ENCODE measurements at regions not wholly inside any gene's neighbourhood (a gene's known extent, or its start where the extent isn't known, plus 50 kb on each side); places are given as distances from the start of the nearest gene placed in this dataset.
"Not testable (repeated sequence)": the region's sequence is repeated elsewhere in the genome, so short reads cannot be mapped to it uniquely, and the experiment has no call there.

- Mint-ChIP-seq H3K36me3 (ENCODE audit: low read depth) (no peaks in the 10 kb centered on the region), H3K27me3 (ENCODE audit: insufficient read depth) (peaks cover 3% of the 10 kb centered on the region; the same call in 1 of the 2 replicates), H3K27ac (no peak overlapping the region)
Measured at GRCh38 chr9:71306134-71306533, 184.7 kb upstream of the TRPM3 start.

GRCh38 chr9:71303351-71303750, 181.9 kb upstream of the TRPM3 start:
- peak; percentile 29 for DNase-seq
- Mint-ChIP-seq H3K36me3 (ENCODE audit: low read depth) (no peaks in the 10 kb centered on the region), H3K27me3 (ENCODE audit: insufficient read depth) (no peaks in the 10 kb centered on the region), H3K27ac (peak overlapping the region; percentile 80), H3K4me3 (no peak overlapping the region), H3K4me1 (ENCODE audit: low read depth) (peaks cover 19% of the 10 kb centered on the region), H3K9me3 (no peaks in the 10 kb centered on the region)
- TF ChIP-seq CTCF (IDR thresholded peaks at IDR 0.05): no peak

More at GRCh38 chr9:71306134-71306533, 184.7 kb upstream of the TRPM3 start:
- H3K4me1 Mint-ChIP-seq (ENCODE audit: low read depth): peaks cover 25% of the 10 kb centered on the region
- no peak for DNase-seq
- TF ChIP-seq CTCF (IDR thresholded peaks at IDR 0.05): no peak
- no peaks in the 10 kb centered on the region for H3K9me3 Mint-ChIP-seq
- H3K4me3 Mint-ChIP-seq: no peak overlapping the region

DNA sequence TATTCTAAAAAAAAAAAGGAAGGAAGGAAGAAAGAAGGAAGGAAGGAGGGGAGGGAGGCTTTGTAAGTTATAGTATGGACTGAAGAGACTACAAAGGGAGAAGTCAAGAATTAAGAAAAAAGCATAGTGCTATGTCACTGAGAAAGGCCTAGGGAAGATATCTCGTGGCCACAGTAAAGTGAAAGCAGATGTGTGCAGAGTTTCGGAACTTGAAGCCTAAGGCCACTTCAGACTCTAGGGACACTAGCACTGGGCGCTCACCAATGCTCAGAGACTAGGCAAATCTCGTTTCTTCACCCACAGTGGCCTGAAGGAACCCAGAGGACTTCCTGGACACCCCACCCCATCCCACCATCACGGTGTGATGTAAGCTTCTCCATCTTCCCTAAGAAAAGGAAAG, 181.4 kb upstream of the TRPM3 start:
- Mint-ChIP-seq H3K36me3 (ENCODE audit: low read depth) (no peaks in the 10 kb centered on the region), H3K4me3 (peak overlapping the region; percentile 67), H3K27ac (peak overlapping the region; percentile 80), H3K27me3 (ENCODE audit: insufficient read depth) (no peaks in the 10 kb centered on the region), H3K4me1 (ENCODE audit: low read depth) (peaks cover 19% of the 10 kb centered on the region), H3K9me3 (no peaks in the 10 kb centered on the region)
- TF ChIP-seq CTCF (IDR thresholded peaks at IDR 0.05): no peak
- no peak for DNase-seq

DNA sequence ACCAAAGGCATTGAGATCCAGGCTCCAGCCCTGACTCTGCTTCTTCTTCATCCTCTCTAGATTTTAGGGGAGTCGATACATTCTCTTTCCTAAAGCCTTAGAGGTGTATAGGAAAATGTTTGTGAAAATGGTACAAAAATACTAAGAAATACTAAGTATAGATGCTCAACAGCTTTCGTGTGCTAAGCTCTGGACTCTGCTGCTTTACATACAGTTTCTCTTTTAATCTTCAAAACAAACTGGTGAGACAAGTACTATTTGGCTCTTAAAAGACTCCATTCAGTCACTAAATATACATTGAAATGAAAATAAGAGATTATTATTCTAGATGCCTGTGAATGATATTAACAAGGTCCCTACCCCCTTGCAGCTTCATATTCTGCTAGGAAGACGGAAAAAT, 174.5 kb upstream of the TRPM3 start:
- Mint-ChIP-seq H3K27me3 (ENCODE audit: insufficient read depth) (no peaks in the 10 kb centered on the region; the same call in 1 of the 2 replicates), H3K4me1 (ENCODE audit: low read depth) (peaks cover 5% of the 10 kb centered on the region; the same call in 1 of the 2 replicates), H3K36me3 (ENCODE audit: low read depth) (no peaks in the 10 kb centered on the region), H3K9me3 (no peaks in the 10 kb centered on the region), H3K4me3 (no peak overlapping the region), H3K27ac (no peak overlapping the region)
- no peak for DNase-seq
- no peak for TF ChIP-seq CTCF (IDR thresholded peaks at IDR 0.05)

GRCh38 chr9:71286146-71286545, 164.7 kb upstream of the TRPM3 start:
- TF ChIP-seq CTCF (IDR thresholded peaks at IDR 0.05): no peak
- no peak for DNase-seq
- Mint-ChIP-seq H3K9me3 (no peaks in the 10 kb centered on the region), H3K27ac (no peak overlapping the region), H3K36me3 (ENCODE audit: low read depth) (no peaks in the 10 kb centered on the region), H3K27me3 (ENCODE audit: insufficient read depth) (no peaks in the 10 kb centered on the region), H3K4me3 (no peak overlapping the region), H3K4me1 (ENCODE audit: low read depth) (no peaks in the 10 kb centered on the region)

DNA sequence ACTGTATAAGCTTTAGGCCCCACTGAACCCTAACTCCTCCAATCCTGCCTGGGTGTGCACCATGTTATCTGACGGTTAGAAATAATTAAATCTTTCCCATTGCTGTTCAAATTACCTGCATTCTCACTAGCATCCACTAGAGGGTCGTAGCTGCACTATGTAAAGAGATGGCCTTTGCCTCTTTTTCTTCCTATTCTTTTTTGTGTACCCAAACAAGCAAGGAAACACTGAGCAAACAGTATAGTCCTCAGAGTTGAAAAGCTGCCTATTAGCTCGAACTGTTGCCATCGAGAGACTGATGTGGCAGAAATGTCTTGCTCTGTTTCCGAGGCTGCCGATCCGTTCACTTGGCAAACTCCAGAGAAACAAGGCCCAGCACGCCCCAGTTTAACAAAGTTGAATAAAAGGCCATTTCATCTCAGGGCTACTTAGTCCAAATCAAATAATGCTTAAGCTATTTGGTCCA, 163.8 kb upstream of the TRPM3 start:
- DNase-seq: peak; percentile 63
- H3K4me1 Mint-ChIP-seq (ENCODE audit: low read depth): no peaks in the 10 kb centered on the region
- peaks cover 5% of the 10 kb centered on the region; the same call in 1 of the 2 replicates for H3K27me3 Mint-ChIP-seq (ENCODE audit: insufficient read depth)
- H3K9me3 Mint-ChIP-seq: no peaks in the 10 kb centered on the region
- no peaks in the 10 kb centered on the region for H3K36me3 Mint-ChIP-seq (ENCODE audit: low read depth)
- H3K4me3 Mint-ChIP-seq: no peak overlapping the region
- peak; percentile 94 for TF ChIP-seq CTCF (IDR thresholded peaks at IDR 0.05)
- no peak overlapping the region for H3K27ac Mint-ChIP-seq

DNA sequence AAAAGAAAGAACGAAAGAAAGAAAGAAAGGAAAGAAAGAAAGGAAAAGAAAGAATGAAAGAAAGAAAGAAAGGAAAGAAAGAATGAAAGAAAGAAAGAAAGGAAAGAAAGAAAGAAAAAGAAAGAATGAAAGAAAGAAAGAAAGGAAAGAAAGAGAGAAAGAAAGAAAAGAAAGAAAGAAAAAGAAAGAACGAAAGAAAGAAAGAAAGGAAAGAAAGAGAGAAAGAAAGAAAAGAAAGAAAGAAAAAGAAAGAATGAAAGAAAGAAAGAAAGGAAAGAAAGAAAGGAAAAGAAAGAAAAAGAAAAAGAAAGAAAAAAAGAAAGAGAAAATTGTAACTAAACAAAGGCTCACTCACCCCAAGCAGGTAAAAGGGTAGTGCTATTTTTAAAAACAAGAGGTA, 160.7 kb upstream of the TRPM3 start:
- not testable (repeated sequence) for H3K27me3 Mint-ChIP-seq (ENCODE audit: insufficient read depth); DNase-seq; H3K9me3 Mint-ChIP-seq; H3K27ac Mint-ChIP-seq; H3K4me1 Mint-ChIP-seq (ENCODE audit: low read depth); H3K36me3 Mint-ChIP-seq (ENCODE audit: low read depth); H3K4me3 Mint-ChIP-seq

All from HFFc6 (cell line).